Neural cell (in vitro differentiated cells): ENCODE measurements at regions not wholly inside any gene's neighbourhood (a gene's known extent, or its start where the extent isn't known, plus 50 kb on each side); places are given as distances from the start of the nearest gene placed in this dataset.

Experiments used
- CTCF ChIP-seq: fragments of 450-650 bp; IDR thresholded peaks from 2 replicates; pipeline ENCODE4 v1.5.1; 2014; ENCODE audit warnings: antibody characterized with exemption, mild to moderate bottlenecking, moderate library complexity; ENCODE audit not compliant: poor library complexity, severe bottlenecking
- EZH2 ChIP-seq: fragments of 200-600, 300-800 bp; shearing (Covaris generic), sonication (generic); IDR thresholded peaks from 2 replicates; pipeline ENCODE4 v1.6.1; 2014; ENCODE audit warnings: antibody characterized with exemption, low read length, borderline replicate concordance, mild to moderate bottlenecking; ENCODE audit not compliant: insufficient read depth, poor library complexity, severe bottlenecking
- POLR2AphosphoS5 ChIP-seq: IDR thresholded peaks from 2 replicates; pipeline ENCODE4 v1.6.1; 2012
- TAF1 ChIP-seq: IDR thresholded peaks from 2 replicates; pipeline ENCODE4 v1.6.1; 2012; ENCODE audit warnings: low read depth

DNA sequence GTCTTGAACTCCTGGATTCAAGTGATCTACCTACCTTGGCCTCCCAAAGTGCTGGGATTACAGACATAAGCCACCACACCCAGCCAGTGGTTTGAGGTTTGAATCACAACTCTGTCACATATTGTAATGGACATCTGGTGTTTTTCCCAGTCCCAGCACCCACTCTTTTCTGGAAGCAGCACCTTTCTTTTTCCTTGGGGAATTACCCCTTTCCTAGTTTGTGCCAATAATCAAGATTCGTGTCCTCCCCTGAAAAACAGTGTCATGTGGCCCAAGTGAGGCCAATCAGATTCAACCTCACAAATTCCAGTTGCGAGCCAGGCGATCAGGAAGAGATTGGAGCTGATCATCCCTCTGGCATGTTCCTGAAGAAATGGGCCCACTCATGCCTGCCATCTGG, 71.7 kb upstream of the SGK1 start:
- no peak for TF ChIP-seq CTCF
- TF ChIP-seq EZH2: no peak
- no peak for TF ChIP-seq TAF1
- no peak for TF ChIP-seq POLR2AphosphoS5
